B cell (primary cell): ENCODE measurements at regions not wholly inside any gene's neighbourhood (a gene's known extent, or its start where the extent isn't known, plus 50 kb on each side); places are given as distances from the start of the nearest gene placed in this dataset.

Source experiments
- ATAC-seq: fragments of 200-7000 bp; cut with Tn5 transposase; one replicate; pipeline ENCODE4 v1.10.0; 2021; ENCODE audit warnings: low read depth, mild to moderate bottlenecking, moderate number of reproducible peaks, moderate library complexity
- CTCF ChIA-PET: fragments of 350-600 bp; sonication (Branson Sonifier 250); formaldehyde crosslinking; loops from one replicate; lab custom pipeline; 2021; ENCODE audit warnings: antibody characterized with exemption, inconsistent platforms; lab: Charles Lee
- POLR2A ChIA-PET: fragments of 350-600 bp; sonication (Branson Sonifier 250); formaldehyde crosslinking; loops from one replicate; lab custom pipeline; 2021; ENCODE audit warnings: antibody characterized with exemption; lab: Charles Lee
- DNase-seq: peaks from one replicate; pipeline ENCODE4 v3.0.0; 2013
- H2AFZ ChIP-seq: 2 replicates; pipeline ENCODE4 v1.6.1; 2012; ENCODE audit warnings: mild to moderate bottlenecking, low read depth, low read length; ENCODE audit not compliant: insufficient read depth, poor library complexity, severe bottlenecking
- H3K27ac ChIP-seq, 2 donors: 1 replicate in 1 of 2; 2 replicates in 1 of 2; pipeline ENCODE4 v1.5.1; 2012 to 2013; ENCODE audit warnings: low read length in 2 of 2, mild to moderate bottlenecking in 2 of 2, moderate library complexity in 1 of 2
- H3K27me3 ChIP-seq, 4 experiments: fragments of 200-600 bp in 1 of 4; sonication (generic) in 1 of 4; replicated peaks in 1 of 4; 1 replicate in 2 of 4; 2 replicates in 2 of 4; pipeline versions ENCODE4 v1.6.1 to v1.7.0; 2013 to 2016; ENCODE audit warnings: low read length in 3 of 4, mild to moderate bottlenecking in 2 of 4, mixed read lengths in 1 of 4, moderate library complexity in 1 of 4; ENCODE audit not compliant: insufficient read depth in 4 of 4, control insufficient read depth in 3 of 4; ENCODE audit errors: control extremely low read depth in 1 of 4
- H3K36me3 ChIP-seq, 2 experiments: replicated peaks in 1 of 2; 1 replicate in 1 of 2; 2 replicates in 1 of 2; pipeline versions ENCODE4 v1.6.1 to v1.7.1; 2013; ENCODE audit warnings: low read length in 1 of 2; ENCODE audit not compliant: insufficient read depth in 2 of 2, control insufficient read depth in 1 of 2; ENCODE audit errors: control extremely low read depth in 1 of 2, extremely low read depth in 1 of 2
- H3K4me1 ChIP-seq, 2 donors: fragments of 200-600 bp in 1 of 2; sonication (generic) in 1 of 2; 1 replicate in 1 of 2; 2 replicates in 1 of 2; pipeline versions ENCODE4 v1.5.1 to v1.6.1; 2013 to 2017; ENCODE audit warnings: low read length in 2 of 2; ENCODE audit not compliant: control insufficient read depth in 2 of 2, insufficient read depth in 2 of 2
- H3K4me2 ChIP-seq: replicated peaks from 2 replicates; pipeline ENCODE3; 2012; ENCODE audit warnings: mild to moderate bottlenecking, low read depth, low read length; ENCODE audit not compliant: poor library complexity, severe bottlenecking
- H3K4me3 ChIP-seq, 5 experiments: fragments of 200-600 bp in 1 of 5; sonication (generic) in 1 of 5; 1 replicate in 3 of 5; 2 replicates in 2 of 5; pipeline versions ENCODE4 v1.5.1 to v1.7.0; 2011 to 2016; ENCODE audit warnings: low read length in 4 of 5, mild to moderate bottlenecking in 4 of 5, low read depth in 2 of 5, control low read depth in 1 of 5, moderate library complexity in 1 of 5; ENCODE audit not compliant: insufficient read depth in 1 of 5; ENCODE audit errors: control extremely low read depth in 1 of 5, extremely low read depth in 1 of 5
- H3K79me2 ChIP-seq: fragments of 200-600 bp; sonication (generic); one replicate; pipeline ENCODE4 v1.6.0; 2016; ENCODE audit warnings: low read length; ENCODE audit not compliant: control insufficient read depth, insufficient read depth
- H3K9ac ChIP-seq: fragments of 200-600 bp; sonication (generic); 2 replicates; pipeline ENCODE4 v1.6.1; 2017; ENCODE audit warnings: mild to moderate bottlenecking, low read length, moderate library complexity
- H3K9me3 ChIP-seq, 3 donors: one replicate each; pipeline versions ENCODE4 v1.6.1 to v1.7.1; 2013; ENCODE audit warnings: low read length in 2 of 3; ENCODE audit not compliant: control insufficient read depth in 2 of 3, insufficient read depth in 1 of 3; ENCODE audit errors: control extremely low read depth in 1 of 3
- H4K20me1 ChIP-seq: 2 replicates; pipeline ENCODE4 v1.6.0; 2012; ENCODE audit warnings: mild to moderate bottlenecking, low read length; ENCODE audit not compliant: insufficient read depth, control insufficient read depth, poor library complexity, severe bottlenecking
- H3K27ac Mint-ChIP-seq: one replicate; pipeline ENCODE4 v1.8.0; 2021; ENCODE audit warnings: mixed read lengths
- H3K27me3 Mint-ChIP-seq: one replicate; pipeline ENCODE4 v1.8.0; 2021; ENCODE audit warnings: mixed read lengths
- H3K4me1 Mint-ChIP-seq: one replicate; pipeline ENCODE4 v1.8.0; 2021; ENCODE audit warnings: mixed read lengths
- H3K4me3 Mint-ChIP-seq: one replicate; pipeline ENCODE4 v1.8.0; 2021; ENCODE audit warnings: mixed read lengths
- H3K9me3 Mint-ChIP-seq: one replicate; pipeline ENCODE4 v1.8.0; 2022; ENCODE audit warnings: mixed read lengths; ENCODE audit not compliant: insufficient read depth
- EZH2 ChIP-seq: IDR thresholded peaks from 2 replicates; pipeline ENCODE4 v1.6.1; 2012; ENCODE audit warnings: borderline replicate concordance, low read depth, mild to moderate bottlenecking, moderate library complexity, low read length; ENCODE audit not compliant: insufficient read depth, poor library complexity, severe bottlenecking
- WGBS: methylation state at CpG from one replicate; pipeline ENCODE4 v1.1.5; 2013; ENCODE audit warnings: missing lambda C conversion rate; ENCODE audit not compliant: insufficient coverage; 5-methylcytosine and 5-hydroxymethylcytosine counted together
- intact Hi-C: fragments of 100-400 bp; cut with micrococcal nuclease; formaldehyde crosslinking; loops from one replicate; pipeline ENCODE4 v1.10.0; 2022
- TF ChIP-seq, protein P1 (sequence below): fragments of 200-600 bp; IDR thresholded peaks from one replicate; pipeline ENCODE4 v1.8.0; 2022; ENCODE audit warnings: antibody characterized with exemption, mild to moderate bottlenecking

DNA sequence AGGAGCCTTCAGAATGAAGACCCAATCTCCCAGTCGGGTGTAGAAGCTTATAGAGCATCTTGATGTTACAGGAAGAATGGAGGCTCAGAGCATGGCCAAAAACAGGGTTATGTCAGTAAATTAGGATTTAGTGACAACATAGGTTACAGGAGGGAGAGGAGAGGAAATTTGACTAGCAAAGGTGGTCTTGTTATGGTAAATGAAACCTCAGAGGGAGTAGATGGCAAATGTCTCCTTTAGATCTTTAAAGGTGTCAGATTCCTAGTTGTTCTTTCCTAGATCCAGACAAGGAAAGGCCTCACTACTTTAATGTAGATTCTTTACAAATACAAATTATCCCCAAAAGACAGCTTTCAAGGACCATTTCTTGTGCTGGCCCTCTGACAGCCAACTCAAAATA, 465.0 kb downstream of the DMRTA1 start:
- POLR2A ChIA-PET, result no interaction called here
- no peak overlapping the region for H3K4me3 ChIP-seq
- no peak overlapping the region for H3K27ac Mint-ChIP-seq
- H3K36me3 ChIP-seq, result no peaks in the 10 kb centered on the region
- no peak overlapping the region for H3K4me3 Mint-ChIP-seq
- no peaks in the 10 kb centered on the region for H3K4me1 ChIP-seq
- CTCF ChIA-PET, result interaction anchor here (0.7 kb wide), 1 partner anchor 93 kb away, joined by 5 read pairs; no protein-coding TSS in a partner anchor
- H3K79me2 ChIP-seq, result no peaks in the 10 kb centered on the region
- no peak overlapping the region for H2AFZ ChIP-seq
- no peaks in the 10 kb centered on the region for H3K4me1 Mint-ChIP-seq
- H3K9me3 ChIP-seq, result no peaks in the 10 kb centered on the region
- ATAC-seq (no peak), DNase-seq (no peak)
- H3K9me3 Mint-ChIP-seq, result peaks cover 2% of the 10 kb centered on the region
- H3K27me3 Mint-ChIP-seq, result no peaks in the 10 kb centered on the region
- TF ChIP-seq EZH2, result no peak
- TF ChIP-seq, protein P1, sequence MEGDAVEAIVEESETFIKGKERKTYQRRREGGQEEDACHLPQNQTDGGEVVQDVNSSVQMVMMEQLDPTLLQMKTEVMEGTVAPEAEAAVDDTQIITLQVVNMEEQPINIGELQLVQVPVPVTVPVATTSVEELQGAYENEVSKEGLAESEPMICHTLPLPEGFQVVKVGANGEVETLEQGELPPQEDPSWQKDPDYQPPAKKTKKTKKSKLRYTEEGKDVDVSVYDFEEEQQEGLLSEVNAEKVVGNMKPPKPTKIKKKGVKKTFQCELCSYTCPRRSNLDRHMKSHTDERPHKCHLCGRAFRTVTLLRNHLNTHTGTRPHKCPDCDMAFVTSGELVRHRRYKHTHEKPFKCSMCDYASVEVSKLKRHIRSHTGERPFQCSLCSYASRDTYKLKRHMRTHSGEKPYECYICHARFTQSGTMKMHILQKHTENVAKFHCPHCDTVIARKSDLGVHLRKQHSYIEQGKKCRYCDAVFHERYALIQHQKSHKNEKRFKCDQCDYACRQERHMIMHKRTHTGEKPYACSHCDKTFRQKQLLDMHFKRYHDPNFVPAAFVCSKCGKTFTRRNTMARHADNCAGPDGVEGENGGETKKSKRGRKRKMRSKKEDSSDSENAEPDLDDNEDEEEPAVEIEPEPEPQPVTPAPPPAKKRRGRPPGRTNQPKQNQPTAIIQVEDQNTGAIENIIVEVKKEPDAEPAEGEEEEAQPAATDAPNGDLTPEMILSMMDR, result no peak
- 20% methylated on average over 1 of the region's 1 CpG for WGBS
- no peak overlapping the region for H3K9ac ChIP-seq
- no peaks in the 10 kb centered on the region for H4K20me1 ChIP-seq
- intact Hi-C loops, result no loop called here
- H3K27me3 ChIP-seq, result no peaks in the 10 kb centered on the region
- no peak overlapping the region for H3K27ac ChIP-seq
- H3K4me2 ChIP-seq, result no peak overlapping the region

DNA sequence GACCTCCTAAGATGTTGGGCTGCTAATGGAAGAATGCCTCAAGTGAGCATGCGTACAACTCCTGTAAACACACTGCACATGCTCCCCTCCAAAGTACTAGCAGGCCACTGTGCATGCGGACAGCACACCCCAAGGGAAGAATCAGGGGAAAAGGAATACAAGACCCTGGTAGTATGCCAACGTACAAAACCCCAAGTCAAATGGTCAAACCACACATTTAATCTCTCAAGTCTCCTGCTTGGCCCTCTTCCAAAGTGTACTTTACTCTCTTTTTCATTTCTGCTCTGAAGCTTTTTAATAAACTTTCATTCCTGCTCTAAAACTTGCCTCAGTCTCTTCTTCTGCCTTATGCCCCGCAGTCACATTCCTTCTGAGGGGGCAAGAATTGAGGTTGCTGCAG, 466.4 kb downstream of the DMRTA1 start:
- no peaks in the 10 kb centered on the region for H3K27me3 Mint-ChIP-seq
- no peak overlapping the region for H3K4me2 ChIP-seq
- TF ChIP-seq, protein P1, result no peak
- TF ChIP-seq EZH2, result no peak
- no peak overlapping the region for H3K4me3 ChIP-seq
- H3K9me3 Mint-ChIP-seq, result peaks cover 2% of the 10 kb centered on the region
- no peak overlapping the region for H3K27ac ChIP-seq
- H3K9me3 ChIP-seq, result no peaks in the 10 kb centered on the region
- DNase-seq, result no peak
- H3K4me3 Mint-ChIP-seq, result no peak overlapping the region
- H4K20me1 ChIP-seq, result no peaks in the 10 kb centered on the region
- POLR2A ChIA-PET, result no interaction called here
- no peaks in the 10 kb centered on the region for H3K79me2 ChIP-seq
- H3K27ac Mint-ChIP-seq, result no peak overlapping the region
- 83% methylated on average over 2 of the region's 4 CpGs for WGBS
- no peaks in the 10 kb centered on the region for H3K4me1 ChIP-seq
- no peak for ATAC-seq
- no peak overlapping the region for H2AFZ ChIP-seq
- H3K27me3 ChIP-seq, result no peaks in the 10 kb centered on the region
- no peaks in the 10 kb centered on the region for H3K36me3 ChIP-seq
- intact Hi-C loops, result no loop called here
- CTCF ChIA-PET, result no interaction called here
- H3K9ac ChIP-seq, result no peak overlapping the region
- H3K4me1 Mint-ChIP-seq, result no peaks in the 10 kb centered on the region
